NCI-H524 treated with DMSO at 0.1 percent for 48 hours (cell line): ENCODE measurements at regions not wholly inside any gene's neighbourhood (a gene's known extent, or its start where the extent isn't known, plus 50 kb on each side); places are given as distances from the start of the nearest gene placed in this dataset.
"Not testable (repeated sequence)": the region's sequence is repeated elsewhere in the genome, so short reads cannot be mapped to it uniquely, and the experiment has no call there.

ENCODE experiments used
- DNase-seq: peaks from one replicate; lab custom pipeline; 2025; lab: John Stamatoyannopoulos, UW

DNA sequence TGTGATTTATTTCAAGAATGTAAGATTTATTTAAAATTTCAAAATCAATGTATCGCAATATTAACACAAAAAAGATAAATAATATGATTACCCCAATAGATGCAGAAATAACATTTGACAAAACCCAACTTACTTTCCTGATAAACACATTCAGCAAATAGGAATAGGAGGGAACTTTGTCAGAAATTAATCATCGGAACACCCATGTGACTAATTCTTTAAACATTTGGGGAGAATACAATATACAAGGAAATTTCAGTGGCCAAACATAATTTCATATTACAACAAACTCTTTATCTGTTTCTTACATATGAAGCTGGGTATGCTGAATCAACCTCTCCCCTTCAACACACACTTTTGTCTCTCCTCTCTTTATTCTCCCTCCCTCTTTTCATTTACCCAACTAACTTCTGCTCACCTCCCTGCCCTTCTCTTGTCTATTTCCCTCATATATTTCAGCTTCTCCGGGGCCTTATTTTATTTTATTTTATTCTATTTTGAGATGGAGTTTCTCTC is 309.6 kb upstream of the CNTNAP5 start:
- DNase-seq = no peak

DNA sequence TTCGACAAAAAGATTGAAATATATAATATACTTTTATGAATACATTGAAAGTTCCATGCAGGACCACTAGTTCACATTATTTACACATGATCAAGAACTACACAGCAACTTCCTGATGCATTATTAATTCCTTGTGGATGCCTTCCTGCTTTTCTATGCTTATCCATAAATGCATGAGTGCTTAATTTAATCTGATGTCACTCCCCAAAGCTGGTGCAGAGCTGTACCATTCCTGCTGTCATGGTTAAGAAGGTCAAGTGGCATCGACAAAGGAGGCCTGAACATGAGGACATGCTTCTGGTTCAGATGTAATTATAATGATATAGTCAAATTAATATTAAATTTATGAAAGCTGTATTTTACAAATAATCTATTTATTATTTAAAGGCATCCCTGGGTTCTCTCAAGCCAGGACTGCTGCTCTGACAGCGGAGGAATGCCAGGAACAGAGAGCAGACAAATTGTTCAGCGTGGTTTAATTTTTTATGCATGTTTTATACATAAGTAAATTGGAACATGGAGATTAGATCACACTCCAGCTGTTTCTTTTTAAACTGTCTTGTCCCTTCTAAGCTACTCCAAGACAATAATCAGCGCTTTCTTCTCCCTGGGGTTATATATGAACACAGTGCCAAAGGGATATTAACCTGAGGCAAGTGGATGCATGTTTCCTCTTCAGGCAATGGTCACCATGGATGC is 307.3 kb upstream of the CNTNAP5 start:
- DNase-seq = no peak

DNA sequence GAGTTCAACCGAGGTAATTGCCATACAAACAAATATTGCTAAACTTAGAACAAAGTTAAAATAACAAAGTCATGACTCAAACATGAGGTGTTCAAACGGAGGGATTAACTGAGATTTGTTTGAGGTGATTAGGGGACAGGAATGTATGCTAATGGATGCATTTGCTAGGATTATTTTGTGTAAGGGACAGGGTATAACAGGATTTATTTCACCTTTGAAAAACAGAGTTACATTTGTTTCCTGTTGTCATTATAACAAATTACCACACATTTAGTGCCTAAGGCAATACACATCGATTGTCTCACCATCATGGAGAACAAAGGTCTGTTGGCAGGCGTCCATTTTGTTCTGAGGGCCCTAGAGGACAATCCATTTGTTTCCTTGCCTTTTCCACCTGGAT is 304.3 kb upstream of the CNTNAP5 start:
- no peak for DNase-seq

DNA sequence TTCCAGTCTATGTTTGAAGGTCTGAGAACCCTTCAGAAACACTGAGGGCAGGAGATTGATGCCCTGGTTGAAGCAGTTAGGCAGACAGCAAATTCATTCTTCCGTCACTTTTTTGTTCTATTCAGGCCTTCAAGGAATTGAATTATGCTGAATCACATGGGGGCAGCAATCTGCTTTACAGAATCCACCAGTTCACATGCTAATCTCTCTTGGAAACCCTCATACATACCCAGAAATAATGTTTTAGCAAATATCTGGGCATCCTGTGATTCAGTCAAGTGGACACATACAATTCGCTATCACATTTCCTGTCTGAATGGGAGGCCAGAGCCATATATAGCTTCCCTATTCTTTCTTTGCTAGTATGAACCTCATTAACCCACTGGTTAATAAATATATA is 301.4 kb upstream of the CNTNAP5 start:
- DNase-seq = no peak

DNA sequence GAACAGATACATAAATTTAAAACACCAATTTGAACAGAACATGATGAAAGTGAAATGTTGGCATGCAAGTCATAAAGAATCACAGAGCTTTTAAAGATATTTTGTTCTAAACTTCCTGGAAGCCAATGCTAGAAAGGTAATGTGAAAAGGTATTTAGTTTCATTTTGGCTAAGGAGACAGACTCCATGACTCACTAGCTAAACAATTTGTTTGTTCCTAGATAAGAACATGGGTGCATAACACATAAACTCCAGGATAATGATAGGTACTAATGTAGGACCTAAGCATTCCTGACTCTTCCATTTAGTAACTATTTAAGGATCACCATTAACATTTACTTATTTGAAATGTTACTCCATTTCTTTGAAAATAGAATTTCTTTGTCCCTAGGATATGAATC is 292.5 kb upstream of the CNTNAP5 start:
- no peak for DNase-seq

DNA sequence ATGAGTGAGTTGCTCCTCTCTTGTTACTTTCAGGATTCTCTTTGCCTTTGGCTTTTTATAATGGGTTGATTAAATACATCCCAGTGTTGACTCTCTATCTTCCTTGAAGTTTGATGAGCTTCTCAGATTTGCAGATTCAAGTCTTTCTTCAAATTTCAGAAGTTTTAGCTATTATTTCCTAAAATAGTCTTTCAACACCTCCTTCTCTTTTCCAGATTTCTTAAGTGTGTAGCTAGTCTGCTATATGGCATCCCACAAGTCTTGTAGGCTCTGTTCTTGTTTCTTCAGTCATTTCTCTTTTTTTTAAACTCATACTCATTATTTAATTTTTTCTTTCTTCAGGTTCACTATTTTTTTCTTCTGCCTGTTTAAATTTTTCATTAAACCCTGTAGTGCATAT is 287.7 kb upstream of the CNTNAP5 start:
- DNase-seq = no peak

DNA sequence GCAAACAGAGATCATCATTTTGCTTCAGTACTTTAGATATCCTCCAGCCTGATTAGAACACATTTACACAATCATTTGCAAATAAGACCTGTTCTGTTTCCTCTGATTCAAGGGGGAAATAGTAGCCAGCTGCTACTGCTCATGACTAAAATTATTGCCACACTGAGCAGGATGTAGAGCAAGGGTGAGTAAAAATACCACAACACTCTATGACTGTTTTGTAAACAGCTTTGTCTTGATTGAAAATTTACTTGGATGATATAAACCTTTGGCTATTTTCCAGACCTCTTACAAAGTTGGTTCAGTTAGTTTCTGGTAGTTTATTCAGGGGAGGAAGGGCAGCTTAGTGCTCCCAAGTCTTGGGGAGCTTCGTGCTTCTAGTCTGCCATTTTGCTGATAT is 286.4 kb upstream of the CNTNAP5 start:
- DNase-seq = no peak

DNA sequence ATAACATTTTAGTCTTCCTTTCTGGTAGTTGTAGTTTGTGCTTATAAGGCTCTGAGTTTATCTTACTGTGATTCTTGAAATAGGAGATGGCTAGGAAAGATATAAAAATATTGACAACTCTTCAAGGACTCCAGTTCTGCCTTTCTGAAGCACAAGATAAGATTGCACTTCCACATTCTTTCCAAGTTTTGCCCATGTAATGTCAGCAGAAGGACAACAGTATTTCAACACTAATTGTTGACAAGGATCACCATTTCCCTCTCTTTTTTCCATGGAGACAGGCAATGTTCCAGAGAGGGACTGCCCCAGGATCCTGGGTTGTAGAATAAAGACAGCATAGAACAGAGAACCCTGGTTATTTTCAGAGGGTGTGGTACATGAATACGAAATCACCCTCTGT is 279.1 kb upstream of the CNTNAP5 start:
- no peak for DNase-seq

DNA sequence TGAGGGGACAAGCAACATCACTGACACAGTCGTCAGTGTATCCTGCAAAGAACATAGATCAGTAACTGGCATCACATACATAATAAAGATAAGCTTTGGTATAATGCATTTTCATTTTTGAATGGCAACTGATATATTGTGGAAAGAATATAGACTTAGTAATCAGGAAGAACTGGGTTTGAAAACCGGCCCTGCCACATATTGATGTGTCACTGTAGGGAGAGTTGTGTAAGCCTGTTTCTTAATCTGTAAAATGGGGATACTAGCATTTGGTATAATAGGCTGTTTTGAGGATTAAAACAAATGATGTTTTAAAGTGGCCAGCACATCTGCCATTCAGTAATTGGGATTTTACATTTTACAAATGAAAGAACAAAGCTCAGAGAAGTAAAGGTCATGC is 277.8 kb upstream of the CNTNAP5 start:
- DNase-seq = no peak

DNA sequence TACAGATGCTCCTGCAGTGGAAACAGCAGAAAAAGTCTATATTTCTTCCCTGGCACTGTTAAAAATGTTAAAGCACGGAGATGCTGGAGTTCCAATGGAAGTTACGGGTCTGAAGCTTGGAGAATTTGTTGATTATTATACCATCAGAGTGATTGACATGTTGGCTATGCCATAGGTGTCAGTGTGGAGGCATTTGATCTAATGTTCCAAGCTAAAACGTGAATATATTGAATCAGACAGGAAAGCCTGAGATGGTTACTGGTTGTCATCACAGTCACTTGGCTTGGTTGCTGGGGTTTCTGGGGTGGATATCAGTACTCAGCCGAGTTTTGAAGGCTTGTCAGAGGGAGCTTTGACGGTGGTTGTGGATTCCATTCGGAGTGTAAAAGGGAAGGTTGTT is 262.9 kb upstream of the CNTNAP5 start:
- DNase-seq = no peak

DNA sequence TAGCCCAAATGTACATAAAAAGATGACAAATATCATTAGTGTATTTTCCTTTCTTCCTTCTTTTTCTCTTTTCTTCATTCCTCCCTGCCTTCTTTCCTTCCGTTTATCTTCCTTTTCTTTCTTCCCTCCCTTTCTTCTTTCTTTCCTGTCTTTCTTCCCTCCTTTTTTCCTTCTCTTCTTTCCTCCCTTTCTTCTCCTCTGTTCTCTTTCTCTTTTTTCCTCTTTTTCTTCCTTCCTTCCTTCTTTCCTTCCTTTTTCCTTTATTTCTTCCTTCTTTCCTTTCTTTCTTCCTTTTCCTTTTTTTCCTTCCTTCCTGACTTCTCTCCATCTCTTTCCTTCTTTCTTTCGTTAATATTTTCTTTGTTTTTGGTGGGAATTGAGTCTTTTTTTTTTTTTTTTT is 256.9 kb upstream of the CNTNAP5 start:
- no peak for DNase-seq

DNA sequence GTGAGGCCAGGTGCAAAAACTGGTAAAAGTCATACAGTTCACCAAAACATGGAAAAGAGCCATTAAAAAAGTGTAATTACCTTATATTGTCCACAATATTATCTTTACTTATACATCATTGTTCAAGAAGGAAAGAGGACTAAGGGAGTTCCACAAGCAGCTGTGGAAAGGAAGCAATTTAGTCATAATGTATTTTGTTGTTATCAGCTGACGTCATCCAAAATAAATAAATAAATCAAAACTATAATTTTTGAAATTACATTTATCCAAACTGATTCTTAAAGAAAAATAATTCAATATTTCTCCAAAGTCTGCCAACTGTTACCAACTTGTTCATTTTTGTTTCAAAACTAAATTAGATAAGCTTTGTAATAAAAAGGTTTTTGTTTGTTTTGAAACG is 256.1 kb upstream of the CNTNAP5 start:
- no peak for DNase-seq

DNA sequence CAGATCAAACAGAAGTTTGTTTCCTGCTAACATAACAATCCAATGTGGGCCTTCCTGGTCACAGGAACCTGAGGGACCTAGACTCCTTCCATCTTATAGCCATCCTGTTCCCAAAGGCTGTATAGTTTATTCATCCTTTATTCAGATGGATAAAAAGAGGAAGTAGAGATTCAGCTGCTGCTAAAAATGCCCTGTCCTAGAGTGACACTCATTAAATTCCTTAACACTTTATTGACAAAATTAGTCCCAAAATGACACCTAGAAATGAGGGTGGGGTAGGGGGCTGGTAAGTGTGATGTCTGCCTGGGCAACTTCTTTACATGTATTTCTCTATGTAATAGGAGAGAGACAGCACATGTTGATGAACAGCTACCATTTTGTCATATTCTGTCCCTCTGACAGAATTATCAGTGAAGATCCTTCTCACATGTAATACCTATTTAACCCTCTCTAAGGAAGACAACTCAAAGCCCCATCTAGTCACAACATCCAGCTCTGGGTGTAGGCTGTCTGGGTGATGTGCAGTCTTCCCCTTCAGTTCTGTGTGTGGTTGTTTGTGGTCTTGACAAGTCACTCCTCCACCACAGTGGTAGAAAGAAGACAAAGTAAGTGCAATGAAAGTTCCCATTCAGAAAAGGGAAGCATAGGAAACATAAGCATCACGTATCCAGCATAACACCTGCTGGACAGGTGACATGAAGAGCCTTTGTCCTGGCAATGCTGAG is 253.9 kb upstream of the CNTNAP5 start:
- no peak for DNase-seq

DNA sequence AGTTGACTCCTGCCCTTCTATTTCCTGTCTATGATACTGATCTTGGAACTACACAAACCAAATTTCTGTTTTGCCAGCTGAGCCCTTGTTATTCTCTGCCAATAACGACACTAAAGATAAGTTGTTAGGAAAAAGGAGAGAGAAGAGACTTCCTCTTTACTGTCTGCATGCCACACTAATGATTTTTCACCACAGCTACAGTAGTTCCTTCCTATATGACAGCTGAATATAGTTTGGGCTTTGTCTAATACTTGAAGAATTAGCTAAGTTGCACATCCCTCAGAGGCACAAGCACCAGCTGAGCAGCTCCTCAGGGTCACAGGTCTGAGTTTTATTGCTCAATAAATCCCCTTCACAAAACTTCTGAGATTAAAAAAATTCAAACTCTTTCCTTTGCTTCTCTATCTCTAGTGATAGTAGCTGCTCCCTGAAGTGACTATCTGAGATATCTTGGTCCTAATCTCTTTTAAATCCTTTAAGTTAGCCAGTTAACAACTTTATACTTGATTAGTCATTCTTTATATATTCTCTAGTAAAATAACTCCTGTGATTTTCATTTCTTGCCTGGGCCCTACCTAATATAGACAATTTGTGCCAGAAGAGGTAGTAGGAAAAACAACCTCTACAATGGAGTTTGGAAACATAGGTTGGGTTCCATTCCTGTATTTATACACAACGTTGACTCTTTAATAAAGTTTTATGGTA is 253.0 kb upstream of the CNTNAP5 start:
- no peak for DNase-seq

DNA sequence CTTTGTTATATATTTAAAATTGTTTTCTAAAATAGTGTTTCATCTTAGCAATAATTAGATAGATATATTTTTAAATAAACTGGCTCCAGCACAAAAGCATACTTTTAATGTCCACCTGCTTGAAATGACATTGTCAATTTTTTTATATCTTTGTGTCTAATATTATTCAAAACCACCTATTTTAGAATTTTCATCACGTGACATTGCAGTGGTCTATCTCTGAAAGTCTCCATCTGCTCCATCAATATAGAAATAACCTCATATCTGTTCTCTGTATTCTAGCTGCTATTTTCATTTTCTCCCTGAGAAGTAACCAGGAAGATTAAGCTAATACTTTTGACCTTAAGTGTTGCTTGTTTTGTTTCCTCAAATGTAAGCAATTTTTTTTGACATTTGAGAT is 248.0 kb upstream of the CNTNAP5 start:
- no peak for DNase-seq

DNA sequence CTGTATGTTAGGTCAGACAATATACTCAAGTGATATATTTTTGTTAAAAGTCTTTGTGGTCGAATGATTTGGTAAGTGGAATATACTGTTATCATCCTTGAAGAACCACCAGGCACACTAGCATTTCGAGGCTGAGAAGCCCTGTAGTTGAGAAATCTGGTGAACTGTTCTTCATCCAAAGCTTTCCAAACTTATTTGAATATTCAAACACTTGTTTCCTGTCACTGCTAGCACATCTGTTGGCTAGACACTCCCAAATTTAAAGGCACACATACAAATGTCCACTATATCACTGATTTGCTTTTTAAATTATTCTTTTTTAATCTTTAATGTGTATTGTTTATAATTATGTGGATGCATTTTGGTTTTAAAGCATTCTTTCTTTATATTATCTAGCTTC is 241.9 kb upstream of the CNTNAP5 start:
- DNase-seq = no peak

DNA sequence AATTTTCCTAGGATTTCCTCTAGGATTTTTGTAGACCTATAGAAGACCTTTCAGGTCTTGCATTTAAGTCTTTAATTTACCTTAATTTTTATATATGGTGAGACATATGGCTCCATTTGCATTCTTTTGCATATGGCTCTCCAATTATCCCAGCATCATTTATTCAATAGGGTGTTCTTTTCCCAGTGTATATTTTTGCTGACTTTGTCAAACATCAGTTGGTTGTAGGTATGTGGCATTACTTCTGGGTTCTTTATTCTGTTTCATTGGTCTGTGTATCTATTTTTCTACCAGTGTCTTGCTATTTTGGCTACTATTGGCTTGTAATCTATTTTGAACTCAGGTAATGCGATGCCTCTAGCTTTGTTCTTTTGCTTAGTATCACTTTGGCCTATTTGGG is 239.8 kb upstream of the CNTNAP5 start:
- DNase-seq = no peak

DNA sequence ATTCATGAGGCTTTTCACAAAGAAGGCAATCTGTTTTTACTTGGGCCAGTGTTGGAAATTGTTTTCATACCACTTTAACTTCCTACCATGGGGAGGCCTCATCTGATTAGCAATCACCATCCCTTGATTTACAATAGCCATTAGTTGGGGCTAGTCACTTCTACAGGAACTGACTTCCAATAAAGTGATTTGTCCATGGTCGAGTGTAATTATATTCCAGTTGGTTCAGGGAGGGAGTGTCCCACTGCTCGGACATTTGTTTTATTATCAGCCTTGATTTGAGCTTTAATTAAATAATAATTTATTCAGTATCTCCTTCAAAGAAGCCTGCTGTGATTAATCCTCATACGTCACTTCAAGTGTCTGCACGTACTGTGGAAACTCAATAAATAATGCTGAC is 233.9 kb upstream of the CNTNAP5 start:
- no peak for DNase-seq

DNA sequence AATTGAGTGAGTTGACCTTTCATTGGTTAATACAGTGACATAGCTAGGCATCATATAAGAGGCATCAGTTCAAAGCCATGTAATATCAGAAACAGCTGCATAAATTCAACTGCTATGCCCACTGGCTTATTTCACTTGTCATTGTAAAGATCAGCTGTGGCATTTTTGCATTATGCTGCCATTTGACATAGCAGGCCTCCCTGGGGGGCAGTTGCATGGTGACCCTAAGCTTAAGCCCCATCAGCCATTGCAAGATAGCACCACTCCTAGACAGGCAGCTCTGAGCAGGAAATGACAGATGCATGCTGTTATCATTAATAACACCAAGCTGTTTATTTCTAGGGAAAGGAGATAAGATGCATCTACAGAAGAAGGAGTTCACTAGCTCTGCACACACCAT is 233.4 kb upstream of the CNTNAP5 start:
- peak; percentile 28 for DNase-seq

DNA sequence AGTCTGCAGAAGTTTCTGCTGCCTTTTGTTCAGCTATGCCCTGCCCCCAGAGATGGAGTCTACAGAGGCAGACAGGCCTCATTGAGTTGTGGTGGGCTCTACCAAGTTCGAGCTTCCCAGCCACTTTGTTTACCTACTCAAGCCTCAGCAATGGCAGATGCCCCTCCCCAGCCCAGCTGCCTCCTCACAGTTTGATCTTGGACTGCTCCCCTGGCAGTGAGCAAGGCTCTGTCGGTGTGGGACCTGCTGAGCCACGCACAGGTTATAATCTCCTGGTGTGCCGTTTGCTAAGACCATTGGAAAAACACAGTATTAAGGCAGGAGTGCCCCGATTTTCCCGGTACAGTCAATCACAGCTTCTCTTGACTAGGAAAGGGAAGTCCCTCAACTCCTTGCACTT is 221.0 kb upstream of the CNTNAP5 start:
- not testable (repeated sequence) for DNase-seq

DNA sequence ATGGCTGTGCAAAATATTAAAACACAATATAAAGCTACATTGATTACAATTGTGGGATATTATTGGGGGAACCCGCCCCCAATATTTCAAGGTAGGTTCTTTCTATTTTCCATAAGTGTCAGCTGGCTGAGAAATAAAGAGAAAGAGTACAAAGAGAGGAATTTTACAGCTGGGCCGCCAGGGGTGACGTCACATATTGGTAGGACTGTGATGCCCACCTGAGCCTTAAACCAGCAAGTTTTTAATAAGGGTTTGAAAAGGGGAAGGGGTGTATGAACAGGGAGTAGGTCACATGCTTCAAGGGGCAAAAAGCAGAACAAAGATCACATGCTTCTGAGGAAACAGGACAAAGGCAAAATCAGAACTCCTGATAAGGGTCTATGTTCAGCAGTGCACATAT is 219.3 kb upstream of the CNTNAP5 start:
- DNase-seq = not testable (repeated sequence)

DNA sequence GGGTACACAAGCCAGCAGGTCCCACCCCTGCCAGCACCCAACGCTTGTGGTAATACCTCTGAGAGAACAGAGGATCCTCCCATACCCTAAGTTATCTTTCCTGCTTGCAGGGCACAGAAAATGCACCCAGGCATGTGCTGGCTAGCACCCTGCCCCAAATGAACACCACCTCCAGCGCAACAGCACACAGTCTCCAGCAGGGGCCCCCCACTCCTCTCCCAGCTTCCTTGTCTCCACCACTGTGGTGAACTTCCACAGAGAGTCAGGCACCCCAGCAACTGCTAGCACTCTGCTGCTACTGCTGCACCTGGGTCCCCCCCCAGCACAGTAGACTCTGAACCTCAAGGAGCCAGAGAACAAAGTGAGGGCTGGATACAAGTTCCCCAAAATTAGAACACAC is 216.8 kb upstream of the CNTNAP5 start:
- DNase-seq = no peak

DNA sequence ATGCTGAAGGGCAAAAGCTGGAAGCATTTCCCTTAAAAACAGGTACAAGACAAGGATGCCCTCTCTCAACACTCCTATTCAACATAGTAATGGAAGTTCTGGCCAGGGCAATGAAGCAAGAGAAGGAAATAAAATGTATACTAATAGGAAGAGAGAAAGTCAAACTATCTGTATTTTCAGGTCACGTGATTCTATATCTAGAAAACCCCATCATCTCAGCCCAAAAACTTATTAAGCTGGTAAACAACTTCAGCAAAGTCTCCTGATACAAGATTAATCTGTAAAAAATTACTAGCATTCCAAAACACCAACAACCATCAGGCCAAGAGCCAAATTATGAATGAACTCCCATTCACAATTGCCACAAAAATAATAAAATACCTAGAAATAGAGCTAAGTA is 213.2 kb upstream of the CNTNAP5 start:
- no peak for DNase-seq
